Endothelial cell of umbilical vein (primary cell): ENCODE measurements at regions not wholly inside any gene's neighbourhood (a gene's known extent, or its start where the extent isn't known, plus 50 kb on each side); places are given as distances from the start of the nearest gene placed in this dataset.

ENCODE experiments used
- CTCF ChIP-seq, 2 donors: IDR thresholded peaks; 1 replicate in 1 of 2; 2 replicates in 1 of 2; pipeline ENCODE4 v1.5.1; 2011; ENCODE audit warnings: low read length in 2 of 2, mild to moderate bottlenecking in 2 of 2, moderate library complexity in 2 of 2, control low read depth in 1 of 2, inconsistent platforms in 1 of 2, low read depth in 1 of 2; ENCODE audit not compliant: insufficient read depth in 1 of 2; ENCODE audit errors: extremely low read depth in 1 of 2
- EZH2 ChIP-seq: IDR thresholded peaks from 2 replicates; pipeline ENCODE4 v1.6.1; 2012; ENCODE audit warnings: borderline replicate concordance, low read depth, mild to moderate bottlenecking, moderate library complexity, low read length, inconsistent platforms; ENCODE audit not compliant: severe bottlenecking
- JUN ChIP-seq: IDR thresholded peaks from 2 replicates; pipeline ENCODE4 v1.6.1; 2011; ENCODE audit warnings: borderline replicate concordance, low read depth; ENCODE audit not compliant: insufficient read length, insufficient read depth
- MAX ChIP-seq: IDR thresholded peaks from 2 replicates; pipeline ENCODE4 v1.6.1; 2011; ENCODE audit not compliant: insufficient read depth, insufficient read length
- POLR2A ChIP-seq: IDR thresholded peaks from 2 replicates; pipeline ENCODE4 v1.6.1; 2012; ENCODE audit warnings: low read depth, mild to moderate bottlenecking, control low read depth, low read length
- POLR2AphosphoS5 ChIP-seq: IDR thresholded peaks from 2 replicates; pipeline ENCODE4 v1.6.1; 2012; ENCODE audit warnings: low read depth, mild to moderate bottlenecking, control low read depth, low read length, moderate library complexity; ENCODE audit not compliant: insufficient read depth

- TF ChIP-seq MAX (no peak), EZH2 (no peak), POLR2A (no peak), CTCF (IDR thresholded peaks at IDR 0.05; ENCODE audit: extremely low read depth in 1 of 2, insufficient read depth in 1 of 2, low read depth in 1 of 2, low read length in 2 of 2) (no peak), POLR2AphosphoS5 (no peak), JUN (no peak)
Observed at GRCh38 chr3:64400706-64401105, 175.4 kb upstream of the PRICKLE2 start.
